Neural progenitor cell (in vitro differentiated cells): ENCODE measurements at regions not wholly inside any gene's neighbourhood (a gene's known extent, or its start where the extent isn't known, plus 50 kb on each side); places are given as distances from the start of the nearest gene placed in this dataset.

Experiments
- DNase-seq: peaks from one replicate; pipeline ENCODE4 v3.0.0-alpha.2; 2016; ENCODE audit warnings: low spot score
- H2AFZ ChIP-seq: fragments of 200-600 bp; sonication (generic); replicated peaks from 2 replicates; pipeline ENCODE4 v1.6.1; 2016; ENCODE audit warnings: antibody characterized with exemption
- H3F3A ChIP-seq: fragments of 200-600 bp; sonication (generic); 2 replicates; pipeline ENCODE4 v1.6.1; 2016; ENCODE audit warnings: antibody characterized with exemption, low read depth
- H3K27ac ChIP-seq: fragments of 200-600 bp; sonication (generic); 2 replicates; pipeline ENCODE4 v1.5.1; 2016; ENCODE audit warnings: mild to moderate bottlenecking
- H3K27me3 ChIP-seq: fragments of 200-600 bp; sonication (generic); 2 replicates; pipeline ENCODE4 v1.6.1; 2016; ENCODE audit warnings: mild to moderate bottlenecking, moderate library complexity
- H3K36me3 ChIP-seq: fragments of 200-600 bp; sonication (generic); 2 replicates; pipeline ENCODE4 v1.5.1; 2016
- H3K4me1 ChIP-seq: fragments of 200-600 bp; sonication (generic); 2 replicates; pipeline ENCODE4 v1.6.1; 2016; ENCODE audit warnings: mixed run types
- H3K4me2 ChIP-seq: fragments of 200-600 bp; sonication (generic); 2 replicates; pipeline ENCODE4 v1.6.1; 2016
- H3K4me3 ChIP-seq: fragments of 200-600 bp; sonication (generic); 2 replicates; pipeline ENCODE4 v1.5.1; 2016
- H3K79me2 ChIP-seq: fragments of 200-600 bp; sonication (generic); 2 replicates; pipeline ENCODE4 v1.6.1; 2016; ENCODE audit warnings: low read depth
- H3K9ac ChIP-seq: fragments of 200-600 bp; sonication (generic); 2 replicates; pipeline ENCODE4 v1.6.1; 2016
- H3K9me3 ChIP-seq: fragments of 200-600 bp; sonication (generic); 2 replicates; pipeline ENCODE4 v1.5.1; 2016; ENCODE audit warnings: low read depth
- H4K20me1 ChIP-seq: fragments of 200-600 bp; sonication (generic); 2 replicates; pipeline ENCODE4 v1.6.1; 2016; ENCODE audit warnings: low read depth
- H3K27ac Mint-ChIP-seq: 3 replicates; pipeline ENCODE4 v1.8.0; 2021; ENCODE audit warnings: mixed read lengths
- H3K27me3 Mint-ChIP-seq: 2 replicates; pipeline ENCODE4 v1.8.0; 2022; ENCODE audit warnings: low read depth, mild to moderate bottlenecking, inconsistent platforms, moderate library complexity, mixed read lengths; ENCODE audit not compliant: insufficient read depth
- H3K36me3 Mint-ChIP-seq: 3 replicates; pipeline ENCODE4 v1.8.0; 2021; ENCODE audit warnings: mixed read lengths
- H3K4me1 Mint-ChIP-seq: 3 replicates; pipeline ENCODE4 v1.8.0; 2021; ENCODE audit warnings: mixed read lengths
- H3K4me3 Mint-ChIP-seq: 3 replicates; pipeline ENCODE4 v1.8.0; 2021; ENCODE audit warnings: mild to moderate bottlenecking, moderate library complexity, mixed read lengths
- H3K9me3 Mint-ChIP-seq: 3 replicates; pipeline ENCODE4 v1.8.0; 2020; ENCODE audit warnings: mixed read lengths
- EZH2 ChIP-seq: fragments of 200-600 bp; sonication (generic); IDR thresholded peaks from 2 replicates; pipeline ENCODE4 v1.6.1; 2017; ENCODE audit warnings: antibody characterized with exemption, mild to moderate bottlenecking, moderate library complexity
- EZH2phosphoT487 ChIP-seq: fragments of 200-600 bp; sonication (generic); IDR thresholded peaks from 2 replicates; pipeline ENCODE4 v1.6.1; 2017; ENCODE audit warnings: antibody characterized with exemption
- TF ChIP-seq, protein P1 (sequence below): fragments of 200-600 bp; sonication (generic); IDR thresholded peaks from 2 replicates; pipeline ENCODE4 v1.5.1; 2017; ENCODE audit warnings: antibody characterized with exemption, mild to moderate bottlenecking

GRCh38 chr19:5229778-5230335 is 110.8 kb downstream of the PTPRS start:
- Mint-ChIP-seq H3K9me3 (no peaks in the 10 kb centered on the region), H3K27me3 (peaks cover 15% of the 10 kb centered on the region), H3K27ac (peak overlapping the region; percentile 75), H3K4me3 (no peak overlapping the region), H3K4me1 (no peaks in the 10 kb centered on the region), H3K36me3 (peaks cover 20% of the 10 kb centered on the region)
- H3K9ac ChIP-seq = no peak overlapping the region
- TF ChIP-seq EZH2 (no peak), EZH2phosphoT487 (no peak)
- TF ChIP-seq, protein P1, sequence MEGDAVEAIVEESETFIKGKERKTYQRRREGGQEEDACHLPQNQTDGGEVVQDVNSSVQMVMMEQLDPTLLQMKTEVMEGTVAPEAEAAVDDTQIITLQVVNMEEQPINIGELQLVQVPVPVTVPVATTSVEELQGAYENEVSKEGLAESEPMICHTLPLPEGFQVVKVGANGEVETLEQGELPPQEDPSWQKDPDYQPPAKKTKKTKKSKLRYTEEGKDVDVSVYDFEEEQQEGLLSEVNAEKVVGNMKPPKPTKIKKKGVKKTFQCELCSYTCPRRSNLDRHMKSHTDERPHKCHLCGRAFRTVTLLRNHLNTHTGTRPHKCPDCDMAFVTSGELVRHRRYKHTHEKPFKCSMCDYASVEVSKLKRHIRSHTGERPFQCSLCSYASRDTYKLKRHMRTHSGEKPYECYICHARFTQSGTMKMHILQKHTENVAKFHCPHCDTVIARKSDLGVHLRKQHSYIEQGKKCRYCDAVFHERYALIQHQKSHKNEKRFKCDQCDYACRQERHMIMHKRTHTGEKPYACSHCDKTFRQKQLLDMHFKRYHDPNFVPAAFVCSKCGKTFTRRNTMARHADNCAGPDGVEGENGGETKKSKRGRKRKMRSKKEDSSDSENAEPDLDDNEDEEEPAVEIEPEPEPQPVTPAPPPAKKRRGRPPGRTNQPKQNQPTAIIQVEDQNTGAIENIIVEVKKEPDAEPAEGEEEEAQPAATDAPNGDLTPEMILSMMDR = no peak
- H3K27me3 ChIP-seq = no peaks in the 10 kb centered on the region
- H3F3A ChIP-seq = peaks cover 8% of the 10 kb centered on the region
- H3K36me3 ChIP-seq = no peaks in the 10 kb centered on the region
- no peaks in the 10 kb centered on the region for H3K9me3 ChIP-seq
- H2AFZ ChIP-seq = no peak overlapping the region
- no peaks in the 10 kb centered on the region for H3K4me1 ChIP-seq
- H3K4me2 ChIP-seq = no peak overlapping the region
- no peak overlapping the region for H3K27ac ChIP-seq
- no peaks in the 10 kb centered on the region for H3K79me2 ChIP-seq
- peaks cover 9% of the 10 kb centered on the region for H4K20me1 ChIP-seq
- no peak for DNase-seq
- no peak overlapping the region for H3K4me3 ChIP-seq

- Histone ChIP-seq H3K4me3 (no peak overlapping the region), H3K27ac (no peak overlapping the region), H3K4me2 (no peak overlapping the region), H3K9me3 (no peaks in the 10 kb centered on the region), H3F3A (peaks cover 8% of the 10 kb centered on the region), H3K36me3 (no peaks in the 10 kb centered on the region), H3K4me1 (no peaks in the 10 kb centered on the region), H2AFZ (no peak overlapping the region), H3K79me2 (no peaks in the 10 kb centered on the region), H3K9ac (no peak overlapping the region), H4K20me1 (peaks cover 9% of the 10 kb centered on the region), H3K27me3 (no peaks in the 10 kb centered on the region)
- no peaks in the 10 kb centered on the region for H3K9me3 Mint-ChIP-seq
- peaks cover 17% of the 10 kb centered on the region for H3K27me3 Mint-ChIP-seq
- peaks cover 25% of the 10 kb centered on the region for H3K36me3 Mint-ChIP-seq
- no peak overlapping the region for H3K4me3 Mint-ChIP-seq
- TF ChIP-seq EZH2phosphoT487 = no peak
- TF ChIP-seq, protein P1 = no peak
- TF ChIP-seq EZH2 = no peak
- no peaks in the 10 kb centered on the region for H3K4me1 Mint-ChIP-seq
- DNase-seq = no peak
- H3K27ac Mint-ChIP-seq = no peak overlapping the region
Measured at GRCh38 chr19:5228932-5229777, 111.5 kb downstream of the PTPRS start.

- no peak overlapping the region for H3K4me2 ChIP-seq
- H3K9me3 ChIP-seq = no peaks in the 10 kb centered on the region
- TF ChIP-seq EZH2phosphoT487 (no peak), EZH2 (no peak)
- TF ChIP-seq, protein P1 = no peak
- H3K27ac ChIP-seq = no peak overlapping the region
- no peaks in the 10 kb centered on the region for H3K36me3 ChIP-seq
- Mint-ChIP-seq H3K36me3 (peaks cover 27% of the 10 kb centered on the region), H3K9me3 (no peaks in the 10 kb centered on the region), H3K27ac (no peak overlapping the region), H3K4me3 (no peak overlapping the region), H3K27me3 (peaks cover 17% of the 10 kb centered on the region), H3K4me1 (no peaks in the 10 kb centered on the region)
- DNase-seq = no peak
- H3K4me3 ChIP-seq = no peak overlapping the region
- H3K79me2 ChIP-seq = no peaks in the 10 kb centered on the region
- H3K27me3 ChIP-seq = no peaks in the 10 kb centered on the region
- H2AFZ ChIP-seq = no peak overlapping the region
- H3K4me1 ChIP-seq = no peaks in the 10 kb centered on the region
- peaks cover 8% of the 10 kb centered on the region for H3F3A ChIP-seq
- H4K20me1 ChIP-seq = peaks cover 9% of the 10 kb centered on the region
- no peak overlapping the region for H3K9ac ChIP-seq
Measured at GRCh38 chr19:5228490-5228889, 112.1 kb downstream of the PTPRS start.
